ENCODE measurements at regions not wholly inside any gene's neighbourhood (a gene's known extent, or its start where the extent isn't known, plus 50 kb on each side); places are given as distances from the start of the nearest gene placed in this dataset.

DNA sequence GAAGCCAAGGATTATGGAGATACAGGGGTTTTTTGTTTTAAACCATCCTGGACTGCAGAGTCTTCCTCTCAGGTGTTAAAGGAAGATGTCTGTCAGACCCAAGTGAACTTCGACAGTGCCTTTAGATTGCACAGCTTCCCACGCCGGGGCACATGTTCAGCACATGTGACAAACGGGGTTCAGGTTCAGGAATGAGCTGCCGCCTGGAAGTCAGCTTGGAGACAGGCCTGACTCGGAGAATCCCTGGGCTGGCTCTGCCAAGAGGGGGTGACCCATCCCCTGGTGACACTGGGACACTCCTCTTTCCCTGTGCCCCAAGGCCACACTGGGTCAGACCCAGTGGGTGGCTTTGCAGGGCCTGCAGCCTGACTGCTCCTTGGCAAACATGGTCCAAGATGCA is 359.3 kb upstream of the SALL3 start:
- DNase-seq = no peak

DNA sequence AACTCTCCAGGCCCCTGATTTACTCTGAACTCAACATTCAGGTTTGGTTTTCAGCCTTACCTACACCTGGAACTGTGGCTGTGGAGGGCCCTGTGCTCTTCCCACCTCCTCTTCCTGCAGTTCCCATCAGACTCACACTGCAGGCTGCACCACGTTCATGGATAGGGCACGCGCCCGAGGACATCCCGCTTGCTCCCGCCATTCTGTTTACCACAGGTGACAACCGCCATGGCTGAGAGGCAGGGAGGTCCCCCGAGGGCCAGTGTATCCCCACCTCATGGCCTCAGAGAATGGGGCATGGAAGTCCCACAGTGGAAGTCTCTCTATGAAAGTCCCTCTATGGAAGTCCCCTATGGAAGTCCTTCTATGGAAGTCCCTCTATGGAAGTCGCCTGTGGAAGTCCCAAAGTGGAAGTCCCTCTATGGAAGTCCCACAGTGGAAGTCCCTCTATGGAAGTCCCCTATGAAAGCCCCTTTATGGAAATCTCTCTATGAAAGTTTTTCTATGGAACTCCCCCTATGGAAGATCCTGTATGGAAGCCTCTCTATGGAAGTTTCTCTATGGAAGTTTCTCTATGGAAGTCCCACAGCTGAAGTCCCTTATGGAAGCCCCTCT is 358.4 kb upstream of the SALL3 start:
- no peak for DNase-seq

GRCh38 chr18:78622251-78622906 is 357.2 kb upstream of the SALL3 start:
- DNase-seq = no peak

GRCh38 chr18:78622907-78623541 is 356.6 kb upstream of the SALL3 start:
- no peak for DNase-seq

- no peak for DNase-seq
Observed at GRCh38 chr18:78624646-78625279, 354.9 kb upstream of the SALL3 start.

GRCh38 chr18:78625847-78626246 is 353.8 kb upstream of the SALL3 start:
- DNase-seq = no peak

DNA sequence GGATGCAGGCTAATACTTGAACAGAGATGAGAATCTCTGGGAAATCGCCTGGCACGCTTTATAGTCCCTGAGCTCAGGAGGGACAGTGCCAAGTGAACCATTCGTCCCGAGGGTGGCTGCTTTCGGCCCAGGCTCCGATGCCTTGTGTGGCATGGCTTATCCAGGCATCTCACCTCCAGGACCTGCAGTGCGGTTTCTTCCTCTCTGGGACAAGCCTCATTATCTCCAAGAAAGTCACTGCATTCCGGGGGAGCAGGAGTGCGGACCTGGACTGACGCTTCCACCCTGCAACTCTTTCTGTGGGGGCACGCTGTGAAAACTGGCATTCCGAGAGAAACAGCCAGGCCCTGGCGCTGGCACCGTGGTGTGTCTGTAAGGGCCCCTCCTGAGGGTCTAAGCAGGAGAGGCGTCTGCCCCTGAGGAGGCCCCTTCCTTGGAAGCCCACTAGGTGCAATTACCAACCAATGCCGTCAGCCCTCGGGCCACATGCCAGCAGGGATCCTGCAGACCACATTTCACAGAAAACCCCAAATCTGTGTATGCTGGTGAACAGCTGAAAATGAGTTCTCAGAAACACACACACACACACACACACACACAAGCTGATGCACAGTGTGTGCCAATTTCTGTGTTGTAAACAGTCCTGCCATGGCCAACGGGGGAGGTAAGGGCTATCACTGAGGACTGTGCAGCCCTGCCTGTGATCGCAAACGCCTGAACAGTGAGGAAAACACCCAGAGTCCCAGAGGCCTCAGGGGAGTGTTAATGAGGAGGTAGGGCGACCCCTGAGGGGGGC is 351.9 kb upstream of the SALL3 start:
- DNase-seq = no peak

DNA sequence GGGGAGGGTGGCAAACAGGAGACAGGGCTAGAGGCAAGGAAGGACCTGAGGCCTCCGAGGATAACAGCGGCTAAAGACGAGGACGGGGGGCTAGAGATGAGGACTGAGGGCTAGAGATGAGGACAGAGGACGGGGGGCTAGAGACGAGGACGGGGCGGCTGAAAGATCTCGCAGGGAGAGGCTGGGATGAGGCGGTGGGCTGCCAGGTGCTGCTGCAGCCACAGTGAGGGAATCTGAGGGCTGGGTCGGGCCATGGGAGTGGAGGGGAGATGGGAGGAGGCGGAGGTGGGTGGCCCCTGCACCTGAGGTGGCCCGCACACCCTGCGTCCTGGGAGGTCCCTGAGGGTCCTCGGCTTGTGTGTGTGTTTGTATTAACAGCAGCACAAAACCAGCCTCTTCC is 350.2 kb upstream of the SALL3 start:
- DNase-seq = no peak

GRCh38 chr18:78630356-78630755 is 349.3 kb upstream of the SALL3 start:
- DNase-seq = no peak

DNA sequence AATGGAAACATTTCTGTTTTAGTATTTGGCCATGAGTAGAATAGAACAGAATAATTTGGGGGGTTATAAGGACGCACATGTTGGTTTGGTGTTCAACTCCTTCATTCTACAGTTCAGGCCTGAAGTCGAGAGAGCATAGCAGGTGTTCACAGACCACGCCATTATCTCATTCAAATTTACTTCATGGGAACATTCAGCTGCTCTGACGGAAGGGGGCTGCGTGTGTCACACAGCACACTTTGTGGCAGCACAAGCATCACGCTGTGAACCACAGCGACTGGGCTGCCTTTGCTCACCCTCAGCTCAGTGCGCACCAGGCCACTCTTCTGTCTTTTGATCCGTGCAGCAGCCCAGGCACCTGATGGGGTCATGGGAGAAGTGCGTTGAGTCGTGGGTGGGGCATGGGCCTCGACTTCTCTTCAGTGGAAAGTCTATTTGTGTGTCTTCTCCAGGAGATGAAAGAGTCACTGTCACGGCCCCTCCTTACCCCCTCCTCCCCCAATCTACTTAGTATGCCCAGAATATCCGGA is 348.6 kb upstream of the SALL3 start:
- no peak for DNase-seq

DNA sequence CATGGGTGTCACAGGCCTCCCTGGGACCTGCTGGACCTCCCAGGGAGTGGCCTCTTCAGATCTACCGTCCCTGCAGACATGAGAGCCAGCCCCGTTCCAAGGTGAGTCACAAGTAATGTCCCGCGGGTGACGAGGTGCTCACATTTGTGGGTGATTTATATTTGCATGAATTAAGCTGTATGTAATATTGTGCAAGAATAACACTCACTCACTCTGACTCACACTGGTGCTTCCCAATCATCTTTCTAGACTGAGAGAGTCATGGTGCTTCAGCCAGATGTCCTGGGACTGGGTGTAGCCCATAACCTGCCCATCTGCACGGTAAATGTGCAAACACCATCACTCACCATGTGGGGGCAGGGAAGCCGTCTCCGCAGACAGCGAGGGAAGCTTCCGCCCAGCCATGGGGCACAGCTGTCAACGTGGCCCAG is 347.5 kb upstream of the SALL3 start:
- no peak for DNase-seq

DNA sequence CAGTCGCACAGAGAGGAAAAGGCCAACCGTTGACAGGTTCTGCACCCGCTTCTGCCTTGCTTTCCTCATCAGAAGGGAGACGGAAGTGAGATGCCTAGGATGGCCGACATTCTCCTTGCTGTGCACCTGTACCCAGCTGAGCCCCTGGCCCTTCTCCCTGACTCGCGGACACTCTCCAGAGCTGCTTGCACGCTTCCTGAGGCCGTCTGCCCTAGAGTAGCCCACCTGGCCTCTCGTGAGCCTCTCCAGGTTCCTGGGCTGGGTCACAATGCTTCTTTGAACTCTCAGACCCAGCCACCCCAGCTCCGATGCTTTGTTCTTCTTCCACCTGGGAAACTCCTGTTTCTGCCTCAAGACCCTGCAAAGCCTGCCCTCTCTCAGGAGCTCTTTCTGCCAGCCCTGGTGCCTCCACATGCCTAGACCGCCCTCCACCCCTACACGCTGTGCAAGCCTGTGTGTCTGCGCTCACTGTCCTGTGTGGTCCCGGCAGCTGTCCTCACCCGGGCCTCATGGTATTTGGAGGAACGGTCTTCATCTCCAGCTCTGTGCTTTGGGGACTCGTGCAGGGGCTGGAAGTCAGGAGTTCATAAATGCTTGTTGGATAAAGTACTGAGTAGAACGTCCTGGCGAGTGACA is 345.4 kb upstream of the SALL3 start:
- DNase-seq = no peak

- DNase-seq = no peak
Observed at GRCh38 chr18:78635093-78635800, 344.4 kb upstream of the SALL3 start.

DNA sequence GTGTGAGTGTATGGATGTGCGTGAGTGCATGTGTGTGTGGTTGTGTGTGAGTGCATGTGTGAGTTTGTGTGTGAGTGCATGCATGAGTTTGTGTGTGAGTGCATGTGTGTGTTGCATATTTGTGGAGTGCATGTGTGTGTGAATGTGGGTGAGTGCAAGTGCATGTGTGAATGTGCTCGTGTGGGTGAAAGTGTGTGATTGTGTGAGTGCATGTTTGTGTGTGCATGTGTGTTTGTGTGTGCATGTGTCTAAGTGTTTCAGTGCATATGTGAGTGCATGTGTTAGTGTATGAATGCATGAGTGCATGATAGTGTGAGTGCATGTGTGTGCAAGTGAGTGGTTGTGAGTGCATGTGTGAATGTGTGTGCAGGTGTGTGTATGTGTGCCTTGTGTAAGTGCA is 343.4 kb upstream of the SALL3 start:
- DNase-seq = no peak

DNA sequence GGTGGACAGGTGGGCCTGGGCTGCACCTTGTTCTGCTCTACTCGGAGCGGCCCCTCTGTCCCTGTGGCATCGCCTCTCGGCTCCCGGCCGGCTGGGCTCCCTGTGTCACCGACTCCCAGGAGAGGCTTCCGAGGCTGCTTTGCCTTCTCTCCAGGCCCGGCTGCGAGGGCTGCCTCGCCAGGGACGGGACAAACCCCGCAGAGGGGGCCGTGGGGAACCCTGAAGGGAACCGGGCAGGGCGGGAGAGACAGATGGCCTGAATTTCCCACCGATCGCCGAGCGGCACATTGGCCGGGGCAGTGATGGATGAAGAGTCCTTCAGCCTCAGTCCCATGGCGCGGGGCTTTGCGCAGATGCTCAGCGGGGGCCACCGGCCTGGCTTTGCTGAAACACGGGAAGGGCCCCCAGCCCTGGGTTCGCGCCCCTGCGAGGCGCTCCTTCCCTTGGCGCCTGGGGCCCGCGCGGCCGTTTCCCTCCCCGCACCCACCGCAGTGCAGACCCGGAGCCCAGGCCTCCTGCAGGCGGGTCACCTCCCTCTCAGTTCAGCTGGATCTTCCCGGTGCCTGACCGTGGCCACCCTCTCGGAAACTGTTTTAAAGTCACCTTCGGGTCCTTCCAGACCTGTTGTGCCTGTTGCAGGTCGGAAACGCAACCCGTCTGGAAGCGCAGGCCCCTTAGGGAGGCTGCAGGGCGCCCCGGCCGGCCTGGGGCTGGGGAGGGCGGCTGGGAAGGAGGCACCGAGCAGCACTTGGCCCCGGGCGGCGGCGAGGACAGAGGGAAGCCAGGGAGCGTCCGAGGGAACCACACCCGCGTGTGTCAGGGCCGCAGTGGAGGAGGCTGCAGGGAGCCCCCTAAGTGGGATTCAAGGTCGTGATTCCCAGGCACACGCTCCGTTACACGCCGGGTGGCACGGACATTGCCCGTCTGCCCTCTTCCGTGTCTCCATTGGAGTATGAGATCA is 341.9 kb upstream of the SALL3 start:
- no peak for DNase-seq

DNA sequence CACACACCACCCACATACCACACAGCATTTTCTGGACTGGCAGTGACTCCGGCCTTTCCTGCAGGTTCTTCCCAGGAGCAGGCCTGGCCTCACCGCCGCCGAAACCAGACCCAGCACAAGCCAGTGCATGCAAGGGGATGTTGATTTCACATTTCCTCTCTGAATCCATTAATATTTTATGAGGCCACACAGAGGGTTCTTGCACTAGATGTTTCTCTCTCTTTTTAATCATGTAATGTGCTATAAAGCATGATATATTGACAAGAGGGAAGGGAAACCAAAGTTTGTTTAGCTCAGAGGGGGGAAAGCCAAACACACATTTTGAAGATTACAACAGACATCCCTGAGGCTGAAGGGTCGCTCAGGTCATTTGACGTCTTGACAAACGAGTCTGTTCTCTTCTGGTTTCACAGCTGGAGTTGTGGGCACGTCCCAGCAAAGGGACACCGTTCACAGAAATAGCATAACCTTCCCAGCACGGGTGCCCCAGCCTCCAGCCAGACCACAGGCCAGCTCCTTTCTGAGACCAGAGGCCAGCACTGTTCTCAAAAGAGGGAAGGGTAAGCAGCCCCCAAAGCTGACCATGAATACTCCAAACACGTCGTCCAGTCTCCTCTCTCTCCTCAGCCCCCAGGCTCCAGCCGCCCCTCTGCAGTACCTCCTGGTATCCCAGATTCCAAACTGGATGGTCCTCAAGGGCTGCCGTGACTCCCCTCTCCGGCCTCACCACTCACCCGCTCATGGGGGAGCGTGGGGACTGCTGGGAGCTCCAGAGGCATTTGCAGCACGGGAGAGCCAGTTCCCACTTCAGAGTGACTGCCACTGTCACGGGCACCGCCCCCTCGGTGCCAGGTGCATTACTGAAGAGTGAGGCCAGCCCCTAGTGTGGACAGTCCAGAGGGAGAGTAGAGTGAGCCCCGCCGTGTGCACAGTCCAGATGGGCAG is 340.3 kb upstream of the SALL3 start:
- DNase-seq = no peak

DNA sequence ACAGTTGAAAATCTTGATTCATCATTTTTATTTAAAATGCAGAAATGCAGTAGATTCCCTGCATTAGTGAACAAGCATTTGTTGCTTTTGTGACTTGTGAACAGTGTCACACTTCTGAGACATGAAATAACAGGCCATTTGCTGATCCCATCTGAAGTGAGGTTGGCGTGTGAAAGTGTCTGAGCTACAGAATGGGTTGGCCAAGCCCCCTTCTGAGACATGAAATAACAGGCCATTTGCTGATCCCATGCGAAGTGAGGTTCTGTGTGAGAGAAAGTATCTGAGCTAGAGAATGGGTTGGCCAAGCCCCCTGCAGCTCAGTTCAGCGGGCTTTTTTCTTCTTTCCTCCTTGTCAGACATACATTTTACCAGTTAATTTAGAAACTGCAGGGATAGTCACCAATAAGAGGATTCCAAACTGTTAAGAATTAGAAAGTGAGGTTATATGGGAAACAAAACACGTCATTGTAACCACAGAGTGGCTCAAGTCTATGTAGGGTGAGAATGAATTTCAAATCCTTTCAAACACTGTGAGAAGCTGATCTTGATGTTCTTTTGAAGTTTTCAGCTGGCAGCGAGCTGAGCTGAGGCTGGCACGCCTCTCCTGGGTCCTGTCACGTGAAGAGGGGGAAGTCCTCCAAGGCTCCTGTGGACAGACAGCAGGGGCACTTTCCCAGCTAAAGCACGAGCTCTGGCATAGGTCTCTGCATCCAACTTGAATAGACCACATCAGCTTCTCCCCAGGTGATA is 339.2 kb upstream of the SALL3 start:
- DNase-seq = no peak

DNA sequence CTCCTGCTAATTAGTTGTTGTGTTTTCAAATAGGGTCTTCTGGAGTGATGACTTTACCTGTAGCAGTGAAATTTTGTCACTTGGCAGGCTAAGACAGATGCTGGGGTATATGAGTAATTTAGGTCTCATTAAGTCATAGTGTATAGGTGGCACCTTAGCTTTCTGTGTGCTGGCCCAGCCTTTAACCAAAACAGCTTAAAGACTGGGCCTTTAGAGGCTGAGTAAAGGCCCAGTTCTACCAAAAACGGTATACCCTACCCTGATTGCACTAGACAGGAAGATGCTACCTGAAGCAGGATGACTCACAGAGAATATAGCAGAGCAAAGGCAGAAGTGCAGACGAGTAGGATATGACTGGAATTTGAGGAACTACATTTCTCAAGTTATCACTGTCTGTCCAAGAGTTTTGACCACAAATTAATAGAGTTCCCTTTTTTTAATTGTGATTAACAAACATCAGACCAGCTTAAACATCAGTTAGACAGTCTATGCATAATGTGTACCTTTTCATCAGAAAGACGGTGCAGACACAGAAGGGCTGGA is 337.9 kb upstream of the SALL3 start:
- no peak for DNase-seq

Data from hippocampal formation (tissue), 2 donors.